HG03175 (cell line): ENCODE measurements at regions not wholly inside any gene's neighbourhood (a gene's known extent, or its start where the extent isn't known, plus 50 kb on each side); places are given as distances from the start of the nearest gene placed in this dataset.
"Not testable (repeated sequence)": the region's sequence is repeated elsewhere in the genome, so short reads cannot be mapped to it uniquely, and the experiment has no call there.

Source experiments
- ATAC-seq: cut with Tn5 transposase; IDR thresholded peaks from one replicate; pipeline ENCODE4 v1.9.1; 2021; ENCODE audit warnings: mild to moderate bottlenecking, moderate library complexity; ENCODE audit not compliant: unreplicated experiment

- ATAC-seq = no peak
These were observed 111.7 kb downstream of the RHOU start for GRCh38 chr1:228846952-228847351.

DNA sequence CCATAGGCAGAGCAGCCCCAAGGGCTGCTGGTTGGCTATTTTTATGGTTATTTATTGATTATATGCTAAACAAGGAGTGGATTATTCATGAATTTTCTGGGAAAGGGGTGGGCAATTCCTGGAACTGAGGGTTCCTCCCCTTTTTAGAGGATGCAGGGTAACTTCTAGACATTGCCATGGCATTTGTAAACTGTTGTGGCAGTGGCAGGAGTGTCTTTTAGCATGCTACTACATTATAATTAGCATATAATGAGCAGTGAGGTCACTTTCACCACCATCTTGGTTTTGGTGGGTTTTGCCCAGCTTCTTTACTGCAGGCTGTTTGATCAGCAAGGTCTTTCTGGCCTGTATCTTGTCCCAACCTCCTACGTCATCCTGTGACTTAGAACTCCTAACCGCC, 112.2 kb downstream of the RHOU start:
- not testable (repeated sequence) for ATAC-seq

DNA sequence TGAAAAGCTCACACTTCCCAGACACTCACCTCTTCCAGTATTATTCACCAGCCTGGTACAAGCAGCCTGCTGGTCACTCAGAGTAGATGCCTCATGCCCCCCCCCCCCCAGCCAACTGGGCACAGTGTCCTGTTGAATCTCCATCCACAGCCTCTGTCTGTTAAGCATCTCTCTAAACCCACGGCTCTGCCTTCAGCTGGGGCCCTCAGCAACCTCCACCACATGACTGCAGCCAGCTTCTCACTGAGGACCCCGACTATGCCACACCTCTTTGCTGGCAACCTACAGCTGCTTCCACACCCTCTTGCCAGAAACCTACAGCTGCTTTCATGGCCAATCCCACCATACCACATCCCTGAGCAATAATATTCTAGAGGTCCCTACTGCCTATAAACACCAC, 113.1 kb downstream of the RHOU start:
- ATAC-seq = no peak

GRCh38 chr1:228849011-228849541, 113.8 kb downstream of the RHOU start:
- peak; percentile 90 for ATAC-seq

DNA sequence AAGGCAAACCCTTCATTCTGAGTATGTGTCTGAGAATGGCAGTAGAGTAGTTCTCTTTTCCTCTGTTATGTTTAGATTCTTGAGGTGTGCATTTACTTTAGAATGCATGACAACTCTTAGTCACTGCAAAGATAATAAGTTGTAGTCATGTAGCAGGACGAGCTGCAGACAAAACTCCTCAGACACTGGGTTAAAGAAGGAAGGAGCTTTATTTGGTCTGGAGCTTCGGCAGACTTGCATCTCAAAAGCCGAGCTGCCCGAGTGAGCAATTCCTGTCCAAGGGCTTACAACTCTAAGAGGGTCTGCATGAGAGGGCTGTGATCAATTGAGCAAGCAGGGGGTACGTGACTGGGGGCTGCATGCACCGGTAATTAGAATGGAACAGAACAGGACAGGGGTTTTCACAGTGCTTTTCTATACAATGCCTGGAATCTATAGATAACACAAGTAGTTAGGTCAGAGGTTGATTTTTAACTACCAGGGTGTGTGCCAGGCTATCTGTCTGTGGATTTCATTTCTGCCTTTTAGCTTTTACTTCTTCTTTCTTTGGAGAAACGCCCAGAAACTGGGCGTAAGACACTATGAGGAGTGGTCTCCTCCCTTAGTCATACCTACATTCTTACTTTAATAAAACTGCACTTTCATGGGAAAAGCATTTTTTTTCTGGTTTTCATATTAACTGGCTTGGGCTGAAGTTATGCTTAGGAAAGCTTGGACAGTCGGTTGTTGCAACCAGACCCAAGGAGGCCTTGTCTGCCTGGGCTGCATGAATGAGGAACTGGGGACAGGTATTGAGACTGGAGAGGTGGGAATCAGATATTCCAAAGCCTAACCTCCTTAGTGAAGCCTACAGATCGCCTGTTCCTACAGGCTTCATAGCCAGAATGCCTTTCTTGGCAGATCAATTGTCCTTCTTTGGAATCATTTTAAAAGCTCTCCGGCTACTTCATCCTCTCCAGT, 115.1 kb downstream of the RHOU start:
- ATAC-seq = no peak

GRCh38 chr1:228851193-228851592, 115.9 kb downstream of the RHOU start:
- ATAC-seq = no peak

- no peak for ATAC-seq
These were observed 116.3 kb downstream of the RHOU start for GRCh38 chr1:228851618-228852017.

DNA sequence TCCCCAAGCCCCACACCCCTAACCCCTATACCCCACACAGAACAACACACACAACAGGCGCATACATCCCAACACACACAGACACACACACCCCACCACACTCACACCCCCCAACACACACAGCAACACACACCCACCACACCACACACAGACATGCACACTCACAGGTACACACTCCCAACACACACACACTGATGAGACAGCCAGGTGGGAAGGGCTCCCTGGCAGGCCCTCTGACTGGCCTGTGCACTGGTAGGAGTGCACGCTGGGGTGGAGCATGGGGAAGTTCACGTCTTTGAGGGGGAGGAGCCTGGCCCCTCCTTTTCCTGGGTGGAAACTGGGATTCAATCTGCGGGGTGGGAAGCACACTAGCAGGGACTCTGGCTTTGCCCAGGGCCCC, 116.7 kb downstream of the RHOU start:
- ATAC-seq = no peak

DNA sequence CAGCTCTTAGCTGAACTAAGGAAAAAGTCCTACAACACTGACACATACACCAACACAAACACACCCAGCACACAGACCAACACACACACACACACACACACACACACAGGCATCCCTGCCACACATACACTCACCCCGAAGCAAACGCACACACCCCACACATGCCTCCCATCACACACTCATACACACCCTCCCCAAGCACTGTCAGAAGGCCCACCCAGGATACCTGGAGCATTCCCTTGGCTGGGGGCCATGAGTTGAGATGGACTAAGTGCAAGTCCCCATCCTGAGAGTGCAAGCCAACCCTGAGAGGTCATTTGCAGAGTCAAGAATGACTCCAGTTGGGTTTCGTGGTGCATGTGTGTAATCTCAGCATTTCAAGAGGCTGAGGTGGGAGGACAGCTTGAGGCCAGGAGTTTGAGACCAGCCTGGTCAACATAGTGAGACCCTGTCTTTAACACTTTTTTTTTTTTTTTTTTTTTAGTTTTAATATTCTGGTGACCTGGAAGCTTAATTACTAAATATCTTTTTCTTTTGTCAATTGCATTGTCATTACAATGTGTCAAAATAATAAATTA, 117.3 kb downstream of the RHOU start:
- ATAC-seq = no peak

DNA sequence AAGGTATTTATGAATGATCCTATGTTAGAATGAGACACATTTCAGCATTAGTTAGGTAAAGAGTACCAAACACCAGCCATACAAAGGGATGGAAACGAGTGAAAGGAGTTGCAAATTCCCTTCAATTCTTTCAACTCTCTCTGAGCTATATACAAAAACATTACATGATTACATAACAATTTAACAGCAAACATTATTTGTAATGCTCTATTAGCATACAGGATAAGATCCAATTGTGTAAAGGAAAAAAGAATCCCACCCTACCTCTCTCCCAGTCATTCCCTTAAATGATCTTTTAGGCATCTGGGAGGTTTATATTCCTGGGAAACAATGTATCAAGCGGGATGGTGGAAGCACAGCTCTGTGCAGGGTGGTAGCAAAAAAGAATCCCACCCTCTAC, 117.9 kb downstream of the RHOU start:
- ATAC-seq = no peak

GRCh38 chr1:228853637-228854036, 118.4 kb downstream of the RHOU start:
- no peak for ATAC-seq

GRCh38 chr1:228854907-228855306, 119.6 kb downstream of the RHOU start:
- ATAC-seq = no peak

DNA sequence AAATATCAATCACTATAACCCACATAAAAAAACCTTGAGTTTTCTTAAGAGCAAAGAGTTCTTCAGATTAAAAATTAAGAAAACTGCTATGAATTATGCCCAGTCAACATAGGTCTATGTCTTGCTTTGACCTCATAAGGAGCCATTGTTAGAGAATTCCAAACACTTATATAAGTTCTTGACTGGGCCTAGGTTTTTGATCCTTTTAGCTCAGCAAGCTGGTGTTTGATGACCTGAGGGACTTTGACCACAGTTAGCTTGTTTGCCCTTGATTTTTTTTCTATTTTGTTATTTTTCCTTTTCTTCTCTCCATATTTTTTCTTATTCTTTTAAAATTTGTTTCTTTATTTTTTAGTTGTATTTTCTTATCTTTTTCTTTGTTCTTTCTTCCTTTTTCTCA, 122.3 kb downstream of the RHOU start:
- no peak for ATAC-seq

GRCh38 chr1:228860911-228861831, 125.9 kb downstream of the RHOU start:
- ATAC-seq = peak; percentile 81

GRCh38 chr1:228861832-228862180, 126.5 kb downstream of the RHOU start:
- peak; percentile 8 for ATAC-seq

- no peak for ATAC-seq
These were observed 127.5 kb downstream of the RHOU start for GRCh38 chr1:228862542-228863505.

DNA sequence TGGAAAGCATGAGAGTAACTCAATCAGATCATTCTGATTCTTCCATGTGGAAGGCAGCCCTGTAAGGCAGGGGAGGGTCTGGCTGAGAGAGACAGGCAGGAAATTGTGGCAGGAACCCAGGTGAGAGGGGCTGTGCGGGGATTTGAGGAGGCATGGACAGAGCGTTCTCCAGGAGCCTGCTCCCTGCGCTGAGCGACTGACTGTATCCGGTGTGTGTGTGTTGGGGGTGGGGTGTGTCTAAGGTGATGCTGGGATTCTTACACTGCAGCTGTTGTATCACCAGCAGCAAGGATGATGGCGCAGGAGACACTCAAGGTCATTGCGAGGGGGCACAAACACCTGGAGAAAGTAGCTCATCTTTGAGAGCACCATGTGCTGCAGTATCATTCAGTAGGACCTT, 128.5 kb downstream of the RHOU start:
- no peak for ATAC-seq

DNA sequence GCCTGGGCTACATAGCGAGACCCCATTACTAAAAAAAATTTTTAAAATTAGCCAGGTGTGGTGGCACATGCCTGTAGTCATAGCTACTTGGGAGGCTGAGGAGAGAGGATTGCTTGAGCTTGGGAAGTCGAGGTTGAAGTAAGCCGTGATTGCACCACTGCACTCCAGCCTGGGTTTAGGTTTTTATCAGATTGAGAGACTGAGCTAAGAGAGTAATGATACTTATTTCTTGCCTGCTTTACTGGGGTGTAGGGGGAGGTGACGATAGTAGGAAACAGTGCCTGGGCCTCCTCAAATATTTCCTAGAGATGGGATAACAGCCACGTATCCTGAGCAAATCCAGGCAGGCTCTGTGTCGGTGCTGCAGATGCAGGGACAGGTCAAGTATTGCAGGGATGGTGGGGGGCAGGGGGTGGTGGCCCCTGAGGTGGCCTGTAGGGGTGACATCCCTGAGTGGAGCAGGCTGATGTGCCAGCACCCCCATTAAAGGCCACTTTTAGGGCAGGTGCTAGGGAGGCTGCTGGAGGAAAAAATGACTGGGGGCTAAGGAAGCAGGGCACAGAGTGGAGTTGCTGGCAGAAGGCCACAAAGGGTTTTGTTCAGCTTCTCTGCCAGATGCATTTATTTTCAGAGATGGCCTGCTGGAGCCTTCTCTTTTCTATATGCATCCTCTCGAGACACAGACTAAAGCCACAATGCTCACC, 130.5 kb downstream of the RHOU start:
- ATAC-seq = no peak

DNA sequence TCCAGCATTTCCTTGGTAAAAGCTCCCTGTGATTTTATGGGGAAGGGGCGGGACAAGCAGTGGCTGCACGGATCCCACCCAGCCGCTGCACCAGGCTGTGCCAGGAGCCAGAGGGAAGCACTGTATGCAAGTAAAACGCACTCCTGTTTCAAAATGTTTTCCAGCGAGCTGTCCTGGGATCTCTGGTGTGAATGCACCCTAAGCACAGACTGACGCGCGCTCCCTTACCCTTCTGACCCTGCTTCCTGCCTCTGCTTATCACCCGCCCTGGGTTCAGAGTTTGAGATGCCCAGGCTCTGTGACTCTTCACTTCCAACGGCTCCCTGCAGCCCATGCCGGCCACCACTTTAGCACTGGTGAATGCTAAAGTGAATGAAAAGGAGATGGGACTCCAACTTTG, 131.2 kb downstream of the RHOU start:
- no peak for ATAC-seq
